Endothelial cell of umbilical vein (primary cell): ENCODE measurements at regions not wholly inside any gene's neighbourhood (a gene's known extent, or its start where the extent isn't known, plus 50 kb on each side); places are given as distances from the start of the nearest gene placed in this dataset.

Experiments
- BruUV-seq: library from RNA; stranded (reverse); fragments of 400-500 nt; replicated peaks from 2 replicates; lab custom pipeline; 2021; lab: Mats Ljungman, UMichigan
- CTCF ChIA-PET: fragments of 300-600, 350-600 bp; sonication (Branson Sonifier 250); formaldehyde crosslinking; loops from one replicate; lab custom pipeline; 2021; ENCODE audit warnings: antibody characterized with exemption, inconsistent platforms; lab: Charles Lee
- POLR2A ChIA-PET: fragments of 300-600, 350-600 bp; sonication (Branson Sonifier 250); formaldehyde crosslinking; loops from one replicate; lab custom pipeline; 2021; ENCODE audit warnings: antibody characterized with exemption, inconsistent platforms; lab: Charles Lee
- DNase-seq: peaks from one replicate; pipeline ENCODE4 v3.0.0-alpha.2; 2011; ENCODE audit warnings: low read depth, low spot score
- FAIRE-seq: peaks from 2 replicates; lab custom pipeline; 2011; peaks lifted over from hg19 to GRCh38; lab: Jason Lieb, UNC
- H2AFZ ChIP-seq: 2 replicates; pipeline ENCODE4 v1.6.0; 2012; ENCODE audit warnings: low read depth, low read length, control low read depth, inconsistent platforms
- H3K27ac ChIP-seq: 2 replicates; pipeline ENCODE4 v1.5.1; 2011; ENCODE audit warnings: low read depth, mild to moderate bottlenecking, control low read depth, low read length, moderate library complexity; ENCODE audit not compliant: insufficient read depth
- H3K27me3 ChIP-seq, 2 experiments: 2 replicates each; pipeline versions ENCODE4 v1.6.0 to v1.6.1; 2011; ENCODE audit warnings: low read length in 2 of 2, mixed read lengths in 1 of 2; ENCODE audit not compliant: control insufficient read depth in 2 of 2, insufficient read depth in 2 of 2
- H3K36me3 ChIP-seq, 2 experiments: 2 replicates in 1 of 2; 3 replicates in 1 of 2; pipeline ENCODE4 v1.5.1; 2011; ENCODE audit warnings: low read length in 2 of 2, mild to moderate bottlenecking in 1 of 2, moderate library complexity in 1 of 2; ENCODE audit not compliant: control insufficient read depth in 2 of 2, insufficient read depth in 2 of 2; ENCODE audit errors: extremely low read depth in 1 of 2
- H3K4me1 ChIP-seq: 3 replicates; pipeline ENCODE4 v1.5.1; 2011; ENCODE audit warnings: mild to moderate bottlenecking, low read length; ENCODE audit not compliant: control insufficient read depth, insufficient read depth; ENCODE audit errors: extremely low read depth
- H3K4me2 ChIP-seq: 2 replicates; pipeline ENCODE4 v1.6.1; 2011; ENCODE audit warnings: low read length, control low read depth, mixed read lengths; ENCODE audit not compliant: insufficient read depth
- H3K4me3 ChIP-seq, 3 experiments: fragments of 200-600 bp in 1 of 3; sonication (generic), shearing (Covaris generic) in 1 of 3; replicated peaks in 1 of 3; 2 replicates each; pipeline ENCODE4 v1.5.1; 2011 to 2016; ENCODE audit warnings: control low read depth in 3 of 3, low read length in 3 of 3, mild to moderate bottlenecking in 2 of 3, inconsistent platforms in 1 of 3, low read depth in 1 of 3, moderate library complexity in 1 of 3; ENCODE audit not compliant: insufficient read depth in 1 of 3
- H3K79me2 ChIP-seq: 2 replicates; pipeline ENCODE4 v1.6.0; 2012; ENCODE audit warnings: low read length, inconsistent platforms; ENCODE audit not compliant: control insufficient read depth, insufficient read depth
- H3K9ac ChIP-seq: replicated peaks from 2 replicates; pipeline ENCODE3; 2011; ENCODE audit warnings: low read length, control low read depth; ENCODE audit not compliant: insufficient read depth; ENCODE audit errors: extremely low read depth
- H3K9me1 ChIP-seq: replicated peaks from 3 replicates; pipeline ENCODE4 v1.6.0; 2011; ENCODE audit warnings: mild to moderate bottlenecking, low read length; ENCODE audit not compliant: control insufficient read depth, insufficient read depth; ENCODE audit errors: extremely low read depth
- H3K9me3 ChIP-seq: replicated peaks from 2 replicates; pipeline ENCODE4 v1.5.1; 2012; ENCODE audit warnings: low read length, inconsistent platforms; ENCODE audit not compliant: control insufficient read depth, insufficient read depth
- H4K20me1 ChIP-seq: replicated peaks from 2 replicates; pipeline ENCODE3; 2011; ENCODE audit warnings: mild to moderate bottlenecking, low read length; ENCODE audit not compliant: control insufficient read depth, insufficient read depth; ENCODE audit errors: extremely low read depth
- CTCF ChIP-seq, 2 donors: IDR thresholded peaks; 1 replicate in 1 of 2; 2 replicates in 1 of 2; pipeline ENCODE4 v1.5.1; 2011; ENCODE audit warnings: low read length in 2 of 2, mild to moderate bottlenecking in 2 of 2, moderate library complexity in 2 of 2, control low read depth in 1 of 2, inconsistent platforms in 1 of 2, low read depth in 1 of 2; ENCODE audit not compliant: insufficient read depth in 1 of 2; ENCODE audit errors: extremely low read depth in 1 of 2
- EZH2 ChIP-seq: IDR thresholded peaks from 2 replicates; pipeline ENCODE4 v1.6.1; 2012; ENCODE audit warnings: borderline replicate concordance, low read depth, mild to moderate bottlenecking, moderate library complexity, low read length, inconsistent platforms; ENCODE audit not compliant: severe bottlenecking
- FOS ChIP-seq: IDR thresholded peaks from 2 replicates; pipeline ENCODE4 v1.6.1; 2011; ENCODE audit warnings: mild to moderate bottlenecking, low read length, moderate library complexity, borderline replicate concordance; ENCODE audit not compliant: insufficient read depth
- GATA2 ChIP-seq: IDR thresholded peaks from 2 replicates; pipeline ENCODE4 v1.7.0; 2011; ENCODE audit warnings: low read depth, mild to moderate bottlenecking, moderate library complexity, mixed read lengths, low read length; ENCODE audit not compliant: insufficient read length, insufficient read depth
- JUN ChIP-seq: IDR thresholded peaks from 2 replicates; pipeline ENCODE4 v1.6.1; 2011; ENCODE audit warnings: borderline replicate concordance, low read depth; ENCODE audit not compliant: insufficient read length, insufficient read depth
- MAX ChIP-seq: IDR thresholded peaks from 2 replicates; pipeline ENCODE4 v1.6.1; 2011; ENCODE audit not compliant: insufficient read depth, insufficient read length
- MYC ChIP-seq: IDR thresholded peaks from one replicate; pipeline ENCODE4 v1.6.1; 2011; ENCODE audit warnings: mild to moderate bottlenecking, low read depth, low read length
- POLR2A ChIP-seq: IDR thresholded peaks from 2 replicates; pipeline ENCODE4 v1.6.1; 2012; ENCODE audit warnings: low read depth, mild to moderate bottlenecking, control low read depth, low read length
- POLR2AphosphoS5 ChIP-seq: IDR thresholded peaks from 2 replicates; pipeline ENCODE4 v1.6.1; 2012; ENCODE audit warnings: low read depth, mild to moderate bottlenecking, control low read depth, low read length, moderate library complexity; ENCODE audit not compliant: insufficient read depth
- dilution Hi-C: fragments of 300-500 bp; cut with MboI; formaldehyde crosslinking; loops from one replicate; pipeline ENCODE4 v1.15.0; 2019; ENCODE audit warnings: low sequenced_read_pairs; ENCODE audit not compliant: extremely low pct_ligation_motif_present
- intact Hi-C: fragments of 100-400 bp; cut with micrococcal nuclease; formaldehyde crosslinking; loops from one replicate; pipeline ENCODE4 v1.10.0; 2022

GRCh38 chr18:78793313-78794070 lies 186.1 kb upstream of the SALL3 start:
- POLR2A ChIA-PET = no interaction called here
- CTCF ChIA-PET = no interaction called here
- BruUV-seq = no TSS peak
- no peak overlapping the region for H3K9ac ChIP-seq
- FAIRE-seq (no peak), DNase-seq (no peak)
- dilution Hi-C loops (no loop called here), intact Hi-C loops (no loop called here)
- no peaks in the 10 kb centered on the region for H3K9me1 ChIP-seq
- H3K4me2 ChIP-seq = no peak overlapping the region
- peaks cover 15% of the 10 kb centered on the region for H3K9me3 ChIP-seq
- no peak overlapping the region for H3K4me3 ChIP-seq
- no peaks in the 10 kb centered on the region for H3K36me3 ChIP-seq
- no peaks in the 10 kb centered on the region for H3K27me3 ChIP-seq
- TF ChIP-seq MYC (no peak), CTCF (IDR thresholded peaks at IDR 0.05; ENCODE audit: extremely low read depth in 1 of 2, insufficient read depth in 1 of 2, low read depth in 1 of 2, low read length in 2 of 2) (no peak), GATA2 (no peak), EZH2 (no peak), JUN (no peak), POLR2AphosphoS5 (no peak), MAX (no peak), FOS (no peak), POLR2A (no peak)
- no peak overlapping the region for H2AFZ ChIP-seq
- no peaks in the 10 kb centered on the region for H3K79me2 ChIP-seq
- no peak overlapping the region for H3K27ac ChIP-seq
- no peaks in the 10 kb centered on the region for H3K4me1 ChIP-seq
- no peaks in the 10 kb centered on the region for H4K20me1 ChIP-seq
